HG02981 (cell line): ENCODE measurements at regions not wholly inside any gene's neighbourhood (a gene's known extent, or its start where the extent isn't known, plus 50 kb on each side); places are given as distances from the start of the nearest gene placed in this dataset.
"Not testable (repeated sequence)": the region's sequence is repeated elsewhere in the genome, so short reads cannot be mapped to it uniquely, and the experiment has no call there.

Experiments
- ATAC-seq: cut with Tn5 transposase; IDR thresholded peaks from one replicate; pipeline ENCODE4 v1.9.1; 2021; ENCODE audit warnings: mild to moderate bottlenecking, moderate library complexity; ENCODE audit not compliant: unreplicated experiment

DNA sequence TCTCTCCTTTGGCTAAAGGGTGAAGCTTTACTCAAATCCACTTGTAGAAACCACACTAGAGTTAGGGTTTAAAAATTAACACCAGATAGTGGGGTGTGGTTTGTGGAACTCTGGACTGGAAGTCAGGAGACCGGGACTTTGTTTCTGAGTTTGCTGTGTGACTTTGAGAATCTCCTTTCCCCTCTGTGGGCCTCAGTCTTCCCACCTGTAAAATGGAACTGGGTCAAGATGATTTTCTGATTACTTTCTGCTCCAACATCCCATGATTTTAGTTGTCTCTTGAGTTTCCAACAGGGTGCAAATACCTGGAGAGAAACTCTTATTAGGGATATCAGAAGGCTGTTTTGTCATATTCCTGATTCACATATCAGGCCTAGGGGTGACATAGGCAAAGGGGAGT, 301.0 kb downstream of the MIAT start:
- ATAC-seq = no peak

DNA sequence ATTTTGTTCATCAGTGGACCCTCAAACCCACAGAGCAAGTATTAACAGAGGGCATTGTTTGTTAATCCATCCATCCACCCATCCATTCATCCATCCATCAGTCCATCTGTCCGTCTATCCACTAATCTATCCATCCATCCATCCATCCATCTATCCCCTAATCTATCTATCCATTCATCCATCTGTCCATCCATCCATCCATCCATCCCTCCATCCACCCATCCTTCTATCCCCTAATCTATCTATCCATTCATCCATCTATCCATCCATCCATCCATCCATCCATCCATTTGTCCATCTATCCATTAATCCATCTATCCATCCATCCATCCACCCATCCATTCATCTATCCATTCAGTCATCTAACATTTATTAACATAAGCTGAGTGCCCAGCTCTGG, 307.3 kb downstream of the MIAT start:
- ATAC-seq = no peak

DNA sequence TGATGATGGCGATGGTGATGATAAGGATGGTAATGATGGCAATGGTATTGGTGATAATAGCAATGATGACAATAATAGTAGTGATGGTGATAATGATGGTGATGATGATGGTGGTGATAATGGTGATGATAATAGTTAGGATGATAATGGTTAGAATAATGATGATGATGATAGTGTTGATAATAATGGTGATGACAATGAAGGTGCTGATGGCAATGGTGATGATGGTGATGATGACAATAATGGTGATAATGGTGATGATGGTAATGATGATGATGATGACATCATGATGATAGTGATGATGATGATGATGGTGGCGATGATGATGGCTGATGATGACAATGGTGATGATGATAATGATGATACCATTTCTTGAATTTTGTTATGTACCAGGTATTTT, 309.9 kb downstream of the MIAT start:
- ATAC-seq = no peak

DNA sequence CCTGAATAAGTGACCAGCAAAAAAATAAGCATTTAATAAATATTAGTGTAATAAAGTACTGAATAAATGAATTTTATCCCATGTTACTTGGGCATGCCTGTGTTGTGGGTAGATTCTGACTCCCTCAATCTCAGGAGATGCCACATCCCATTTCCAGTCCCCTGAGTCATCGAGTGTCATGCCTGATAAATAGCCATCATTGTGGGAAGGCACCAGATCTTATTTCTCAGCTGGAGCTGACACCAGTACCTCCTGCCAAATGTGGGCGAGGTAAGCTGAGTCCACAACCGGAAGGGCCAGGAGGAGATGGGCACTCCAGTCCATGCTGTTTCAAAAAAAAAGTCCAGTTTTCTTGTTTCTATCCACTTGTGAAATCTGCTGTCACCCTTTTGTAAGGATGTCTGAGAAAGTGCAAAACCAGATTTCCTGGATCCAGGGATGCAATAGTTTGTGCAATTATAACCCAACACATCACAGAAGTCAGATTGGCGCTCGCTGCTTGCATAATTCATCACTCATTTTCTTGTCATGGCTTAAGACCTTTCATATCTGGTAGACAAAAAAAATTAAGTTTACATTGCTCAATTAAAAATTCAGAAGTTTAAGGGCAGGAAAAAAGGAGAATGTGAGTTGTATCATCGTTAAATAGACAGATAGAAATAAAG, 311.6 kb downstream of the MIAT start:
- ATAC-seq = no peak

DNA sequence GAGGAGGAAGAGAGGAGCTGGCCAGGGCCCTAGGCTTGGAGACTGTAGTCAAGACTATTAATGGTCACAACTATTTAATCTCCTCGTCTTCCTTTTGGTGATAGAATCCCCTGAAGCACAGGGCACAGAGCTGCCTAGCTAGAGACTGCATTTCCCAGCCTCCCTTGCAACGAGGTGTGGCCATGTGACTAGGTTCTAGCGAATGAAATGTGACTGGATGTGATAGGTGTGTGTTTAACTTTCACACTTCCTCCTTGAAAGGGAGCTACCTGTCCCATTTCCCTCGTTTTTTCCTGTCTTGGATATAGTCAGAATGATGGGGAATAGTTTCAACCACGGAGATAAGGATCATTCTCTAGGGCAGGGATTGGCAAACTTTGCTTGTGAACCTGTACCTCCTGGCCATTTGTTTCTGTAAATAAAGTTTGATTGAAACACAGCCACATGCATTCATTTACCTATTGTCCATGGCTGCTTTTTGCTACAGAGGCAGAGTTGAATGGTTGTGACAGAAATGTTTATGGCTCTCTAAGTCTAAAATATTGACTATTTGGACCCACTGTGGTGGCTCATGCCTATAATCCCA, 313.5 kb downstream of the MIAT start:
- no peak for ATAC-seq

DNA sequence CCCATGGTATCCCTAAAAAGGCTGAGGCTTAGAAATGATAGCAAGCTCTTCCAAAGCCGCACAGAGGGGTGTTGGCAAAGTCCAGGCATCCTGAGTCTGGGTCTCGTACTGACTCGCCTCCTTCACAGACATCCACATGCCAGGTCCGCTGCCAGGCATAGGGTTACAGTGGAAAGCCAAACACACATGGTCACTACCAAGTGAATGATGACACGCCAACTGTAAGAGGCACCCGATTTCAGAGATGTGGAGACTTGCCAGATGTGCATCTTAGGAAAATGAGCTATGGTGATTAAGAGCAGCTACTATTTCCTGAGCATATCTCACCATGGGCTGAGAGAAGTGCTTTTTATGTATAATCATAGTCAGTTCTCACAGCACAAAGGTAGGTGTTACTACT, 314.9 kb downstream of the MIAT start:
- no peak for ATAC-seq

DNA sequence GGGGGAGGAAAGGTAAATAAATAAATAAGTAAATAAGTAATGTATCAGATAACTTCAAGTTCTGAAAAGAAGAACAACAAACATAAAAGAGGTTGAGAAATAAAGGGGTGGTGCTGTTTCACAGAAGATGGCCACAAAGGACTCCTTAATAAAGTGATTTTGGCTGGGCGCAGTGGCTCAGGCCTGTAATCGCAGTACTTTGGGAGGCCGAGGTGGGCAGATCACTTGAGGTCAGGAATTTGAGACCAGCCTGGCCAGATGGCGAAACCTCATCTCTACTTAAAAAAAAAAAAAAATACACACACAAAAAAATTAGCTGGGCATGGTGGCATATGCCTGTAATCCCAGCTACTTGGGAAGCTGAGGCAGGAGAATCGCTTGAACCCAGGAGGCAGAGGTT, 315.5 kb downstream of the MIAT start:
- ATAC-seq = not testable (repeated sequence)

DNA sequence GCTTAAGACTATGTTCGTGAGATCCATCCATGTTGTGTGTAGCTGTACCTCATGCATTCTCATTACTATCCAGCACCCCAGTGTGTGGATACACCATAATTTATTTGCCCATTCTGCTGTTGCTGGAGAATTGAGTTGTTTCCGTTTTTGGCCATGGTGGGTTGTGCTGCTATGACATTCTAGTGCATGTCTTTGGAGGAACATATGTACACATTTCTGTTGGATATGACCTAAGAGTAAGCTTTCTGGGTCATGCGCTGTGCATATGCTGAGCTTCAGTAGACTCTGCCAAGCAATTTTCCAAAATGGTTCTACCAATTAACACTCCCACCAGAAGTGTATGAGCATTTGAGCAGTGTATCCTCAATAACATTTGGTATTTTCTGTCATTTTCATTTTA, 316.6 kb downstream of the MIAT start:
- no peak for ATAC-seq

DNA sequence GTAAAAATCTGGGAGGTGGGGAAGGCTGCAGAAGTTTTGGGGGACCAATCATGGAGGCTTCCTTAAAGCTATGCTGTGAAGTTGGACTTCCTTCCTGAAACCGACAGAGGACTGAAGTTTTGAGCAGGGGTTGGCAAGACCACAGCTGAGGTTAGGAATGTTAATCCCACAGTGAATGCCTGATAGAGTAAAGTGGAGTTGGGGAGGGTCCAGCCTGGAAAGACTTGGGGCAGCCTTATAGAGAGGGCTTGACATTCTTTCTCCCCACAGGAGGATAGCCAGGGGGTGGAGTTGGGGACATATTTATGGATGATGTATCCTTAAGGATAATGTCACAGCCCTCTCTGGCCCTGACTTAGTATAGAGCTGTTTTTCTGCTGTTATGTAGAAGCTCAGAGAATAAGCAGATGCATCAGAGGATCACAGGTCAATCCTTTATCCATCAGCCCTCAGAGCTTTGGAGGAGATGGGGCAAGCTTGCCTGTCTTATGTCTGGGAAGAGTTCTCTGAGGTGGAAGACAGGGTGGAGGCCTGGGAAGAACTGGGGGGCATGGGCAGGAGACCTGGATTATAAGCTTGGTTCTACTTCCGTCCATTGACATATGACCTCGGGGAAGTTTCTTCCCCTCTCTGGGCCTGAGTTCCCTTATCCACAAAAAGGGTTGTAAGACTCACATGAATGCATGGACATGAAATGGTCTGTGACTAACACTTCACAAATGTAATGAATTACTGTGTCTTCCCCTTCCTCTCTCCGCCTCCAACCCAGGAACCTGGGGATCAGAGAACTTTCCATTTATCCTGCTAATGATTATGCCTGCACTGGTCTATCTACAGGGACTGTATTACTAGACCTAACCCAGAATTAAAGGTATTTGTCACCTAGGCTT, 317.8 kb downstream of the MIAT start:
- no peak for ATAC-seq

DNA sequence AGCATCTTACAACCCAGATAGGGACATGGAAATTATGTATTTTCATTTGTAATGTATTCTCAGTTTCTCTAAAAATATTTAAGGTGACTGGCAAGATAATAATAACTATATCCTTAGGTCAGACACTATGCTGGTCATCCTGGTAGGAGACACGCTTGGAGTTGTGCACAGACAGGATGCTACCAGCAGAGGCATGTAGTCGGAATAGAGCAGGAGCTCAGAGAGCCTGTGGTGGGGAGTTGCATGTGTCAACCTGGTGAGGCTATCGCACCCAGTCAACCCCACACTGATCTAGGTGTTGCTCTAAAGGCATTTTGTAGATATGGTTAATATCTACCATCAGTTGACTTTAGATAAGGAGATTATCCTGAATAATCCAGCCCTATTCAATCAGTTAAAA, 318.5 kb downstream of the MIAT start:
- ATAC-seq = no peak

DNA sequence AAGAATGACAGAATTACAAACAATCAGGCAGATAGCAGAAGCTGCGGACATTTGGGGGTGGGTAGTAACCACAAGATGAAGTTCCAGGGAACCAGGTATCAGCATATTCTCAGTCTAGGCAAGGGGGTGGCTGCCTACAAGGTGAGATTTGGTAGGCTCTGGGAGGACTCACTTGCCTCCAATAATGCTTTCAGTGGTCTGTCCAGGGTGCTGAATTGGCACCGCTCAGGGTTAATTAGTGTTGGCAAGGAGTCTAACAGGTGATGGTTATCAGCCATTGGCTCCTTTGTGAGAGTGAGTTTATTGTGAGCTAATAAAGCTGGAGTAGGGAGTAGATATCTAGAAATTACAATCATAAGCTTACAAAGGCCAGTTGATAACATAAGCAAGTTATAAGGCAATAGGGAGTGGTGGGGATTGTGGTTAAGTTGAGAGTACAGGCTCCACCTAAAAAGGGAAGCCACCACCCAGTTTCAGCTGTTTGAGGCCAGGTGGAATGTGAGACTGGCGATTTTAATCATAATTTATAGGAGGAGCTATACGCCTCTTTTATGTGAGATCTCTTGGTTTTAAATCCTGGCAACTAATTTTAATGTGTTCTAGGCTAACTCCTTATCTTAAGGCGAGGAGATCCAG, 320.5 kb downstream of the MIAT start:
- ATAC-seq = no peak

DNA sequence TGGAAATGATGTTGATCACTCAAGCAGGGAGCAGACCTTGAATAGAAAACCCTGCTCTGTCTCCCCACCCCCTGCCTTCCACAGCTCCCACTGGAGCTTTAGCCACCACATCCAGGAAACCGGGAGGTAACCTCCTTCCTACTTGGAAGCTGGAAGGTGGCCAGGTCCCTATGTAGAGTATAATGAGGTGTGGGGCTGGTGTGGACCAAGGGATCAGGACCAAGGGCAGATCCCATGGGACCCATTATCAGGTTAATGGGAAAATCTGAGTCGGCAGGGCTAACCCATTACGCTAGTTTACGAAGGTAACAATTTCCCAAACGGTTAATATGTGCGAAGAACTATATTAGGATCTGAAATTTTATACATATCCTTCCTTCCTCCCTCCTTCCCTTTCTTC, 321.9 kb downstream of the MIAT start:
- no peak for ATAC-seq

DNA sequence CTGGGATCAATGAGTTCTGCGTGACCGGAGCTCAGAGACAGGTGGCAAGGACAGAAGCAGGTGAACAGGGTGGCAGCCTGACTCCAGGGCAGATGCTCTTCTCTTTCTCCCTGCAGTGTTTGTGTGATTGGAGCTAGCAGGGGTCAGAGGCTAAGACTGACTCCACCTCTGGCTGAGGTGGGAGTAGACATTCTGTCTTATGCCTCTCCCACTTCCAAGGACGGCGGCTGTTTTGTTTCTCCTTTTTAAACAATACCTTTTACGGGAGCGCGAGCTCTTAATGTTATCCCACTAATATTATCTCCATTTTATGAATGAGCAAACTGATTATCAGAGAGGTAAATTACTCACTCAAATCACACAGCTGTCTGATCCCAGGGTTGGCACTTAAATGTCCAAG, 323.7 kb downstream of the MIAT start:
- no peak for ATAC-seq

DNA sequence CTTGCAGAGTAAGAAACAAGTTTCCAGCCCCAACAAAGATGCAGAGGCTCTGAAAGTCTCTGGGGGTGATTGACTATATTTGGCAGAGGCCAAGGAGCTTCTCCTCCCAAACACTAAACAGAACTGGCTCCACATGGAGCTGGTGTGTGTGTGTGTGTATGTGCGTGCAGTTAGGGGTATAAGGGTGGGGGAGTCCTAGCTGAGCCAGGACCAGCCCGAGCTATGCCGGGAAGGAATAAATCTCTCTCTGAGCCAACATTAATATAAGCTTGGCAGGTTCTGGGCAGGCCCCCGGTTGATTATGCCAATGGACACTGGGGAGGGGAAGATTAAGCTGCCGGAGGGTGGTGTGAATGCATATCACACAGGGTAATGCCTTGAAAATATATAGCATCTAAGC, 324.2 kb downstream of the MIAT start:
- ATAC-seq = no peak

DNA sequence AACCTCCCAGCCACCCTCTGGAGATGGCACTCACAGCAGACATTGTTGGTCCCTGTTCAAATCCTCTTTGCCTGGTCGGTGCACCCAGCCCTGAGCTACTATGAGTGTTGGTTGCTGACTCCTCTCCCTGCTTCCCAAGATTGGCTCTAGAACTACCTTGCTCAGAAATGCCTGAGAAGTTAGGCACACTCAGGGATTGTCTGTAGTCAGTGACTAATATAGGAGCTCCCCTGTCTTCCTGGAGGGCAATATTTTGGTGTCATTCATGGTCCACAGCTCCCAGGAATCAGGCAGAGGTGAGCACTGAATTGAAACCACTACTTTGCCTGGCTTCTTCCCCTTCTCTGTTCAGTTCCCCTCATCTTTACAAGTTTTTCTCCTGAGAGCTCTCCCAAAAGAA, 325.9 kb downstream of the MIAT start:
- no peak for ATAC-seq

DNA sequence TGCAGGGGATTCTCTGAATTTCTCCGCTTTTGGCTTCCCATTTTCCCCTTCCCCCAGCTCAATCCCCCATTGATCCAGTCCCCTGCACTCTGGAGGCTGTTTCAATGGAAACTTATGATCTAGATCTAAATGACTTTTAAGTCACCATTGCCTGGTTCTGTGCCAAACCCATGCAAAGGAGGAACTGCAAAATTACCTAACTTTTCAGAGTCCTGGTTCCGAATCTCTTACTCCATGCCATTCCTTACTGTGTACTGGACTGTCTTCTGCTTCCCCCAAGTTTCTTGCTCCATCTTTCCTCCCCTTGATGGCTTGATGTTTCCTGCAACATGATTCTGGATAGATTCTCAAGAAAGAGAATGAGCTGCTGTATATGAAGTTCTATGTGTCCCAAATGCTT, 327.8 kb downstream of the MIAT start:
- no peak for ATAC-seq

DNA sequence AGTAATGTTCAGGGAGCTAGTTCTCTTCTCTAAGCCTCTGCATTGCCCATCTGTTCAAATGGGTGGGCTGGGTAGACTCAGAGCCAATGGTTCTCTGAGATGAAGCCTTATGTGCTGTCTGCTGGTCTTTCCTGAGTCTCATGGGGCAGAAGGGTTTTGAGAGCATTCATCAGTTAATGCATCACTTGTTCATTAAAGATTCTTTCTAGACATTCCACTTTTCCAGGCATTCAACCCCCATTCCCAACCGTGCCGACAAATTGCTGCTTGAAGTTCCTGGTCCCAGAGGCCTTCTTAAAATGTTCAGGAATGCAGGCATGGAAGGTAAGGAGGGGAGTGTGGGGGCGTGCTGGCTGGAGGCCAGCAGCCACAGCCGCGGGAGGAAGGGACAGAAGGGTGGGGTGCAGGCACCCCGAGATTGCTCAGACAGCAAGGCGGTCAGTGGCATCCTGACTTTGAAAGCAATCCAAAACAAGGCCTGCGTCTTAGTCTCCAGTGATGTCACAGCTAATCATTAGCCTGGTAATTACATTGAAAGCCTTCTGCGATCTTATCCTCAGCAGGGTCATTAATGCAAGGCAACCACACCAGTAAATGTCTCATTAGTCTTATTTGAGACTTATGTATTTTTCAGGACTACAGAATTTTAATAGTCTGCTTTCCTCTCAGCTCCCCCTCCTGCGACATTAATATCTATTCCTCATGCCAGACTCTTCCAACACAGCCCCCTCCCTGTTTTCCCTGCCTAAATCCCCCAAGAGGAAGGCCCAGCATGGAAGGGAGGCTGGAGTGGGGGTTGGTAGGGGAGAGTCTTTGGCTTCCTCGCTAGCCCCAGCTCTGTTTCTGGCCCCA, 328.8 kb downstream of the MIAT start:
- no peak for ATAC-seq

DNA sequence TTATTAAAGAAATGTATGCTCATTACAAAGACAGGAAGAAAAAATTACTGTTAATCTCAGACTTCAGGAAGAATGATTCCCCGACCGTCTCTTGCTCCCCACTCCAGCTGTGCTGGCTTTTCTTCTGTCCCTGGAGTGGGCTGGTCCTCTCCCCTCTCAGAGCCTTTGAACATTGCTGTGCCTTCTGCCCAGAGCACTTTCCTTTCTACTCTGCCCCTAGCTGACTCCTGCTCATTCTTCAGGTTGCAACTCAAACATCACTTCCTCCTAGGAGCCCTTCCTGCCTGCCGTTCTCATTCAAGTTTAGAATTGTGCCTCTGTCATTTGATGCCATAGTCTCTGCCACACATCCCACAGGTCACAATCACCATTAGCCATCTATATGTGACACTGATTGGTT, 329.5 kb downstream of the MIAT start:
- no peak for ATAC-seq

DNA sequence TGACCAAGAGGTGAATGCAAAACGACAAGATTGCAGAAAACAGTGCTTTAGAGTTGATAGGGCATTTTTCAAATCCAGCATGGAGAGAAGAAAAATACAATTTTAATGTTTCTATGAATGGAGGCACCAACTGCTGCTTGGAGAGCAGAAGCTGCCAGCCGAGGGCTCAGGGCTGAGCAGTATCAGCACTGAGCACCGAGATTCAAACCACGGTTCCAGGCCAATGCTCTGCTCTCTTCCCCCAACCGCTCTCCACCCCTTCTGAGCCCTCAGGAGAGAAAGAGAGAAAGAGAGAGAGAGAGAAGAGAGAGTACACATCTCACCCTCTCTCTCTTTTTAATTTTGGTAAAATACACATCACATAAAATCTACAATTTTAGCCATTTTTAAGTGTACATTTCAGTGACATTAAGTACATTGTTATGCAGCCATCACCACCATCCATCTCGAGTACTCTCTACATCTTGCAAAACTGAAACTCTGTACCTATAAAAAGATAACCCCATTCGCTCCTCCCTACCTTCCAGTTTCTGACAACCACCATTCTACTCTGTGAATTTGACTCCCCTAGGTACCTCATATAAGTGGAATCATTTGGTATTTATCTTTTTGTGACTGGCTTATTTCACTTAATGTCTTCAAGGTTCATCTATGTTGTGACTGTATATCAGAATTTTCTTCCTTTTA, 333.3 kb downstream of the MIAT start:
- ATAC-seq = no peak

DNA sequence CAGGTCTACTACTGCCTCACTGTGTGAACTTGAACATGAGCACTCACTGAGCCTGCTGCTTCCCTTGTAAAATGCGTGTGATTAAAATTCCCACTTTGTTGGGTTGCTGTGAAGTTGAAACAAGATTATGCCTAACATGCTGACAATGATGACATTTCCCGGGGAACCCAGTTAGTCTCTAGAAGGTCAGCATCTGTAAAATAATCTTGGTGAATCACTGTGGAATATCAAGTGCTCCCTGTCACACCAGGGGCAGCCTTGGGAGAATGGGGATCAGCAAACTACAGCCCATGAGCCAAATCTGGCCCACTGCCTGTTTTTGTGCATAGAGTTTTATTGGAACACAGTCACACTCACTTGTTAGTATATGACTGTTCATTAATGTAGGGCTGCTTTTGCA, 335.2 kb downstream of the MIAT start:
- ATAC-seq = no peak
